MCF 10A (cell line): ENCODE measurements at regions not wholly inside any gene's neighbourhood (a gene's known extent, or its start where the extent isn't known, plus 50 kb on each side); places are given as distances from the start of the nearest gene placed in this dataset.
"Not testable (repeated sequence)": the region's sequence is repeated elsewhere in the genome, so short reads cannot be mapped to it uniquely, and the experiment has no call there.

Source experiments
- BruUV-seq: library from RNA; stranded (reverse); fragments of 400-500 nt; replicated peaks from 2 replicates; lab custom pipeline; 2021; lab: Mats Ljungman, UMichigan
- CTCF ChIA-PET: fragments of 300-600 bp; sonication (Branson Sonifier 250); formaldehyde crosslinking; extraction: SDS; loops from one replicate; lab custom pipeline; 2021; ENCODE audit warnings: antibody characterized with exemption, inconsistent platforms; lab: Yijun Ruan, JAX
- POLR2A ChIA-PET: fragments of 300-600, 350-650 bp; sonication (Branson Sonifier 250); formaldehyde crosslinking; extraction: SDS; loops from one replicate; lab custom pipeline; 2020; ENCODE audit warnings: antibody characterized with exemption, inconsistent platforms; lab: Yijun Ruan, JAX
- DNase-seq: peaks from one replicate; pipeline ENCODE4 v3.0.0-alpha.2; 2018; ENCODE audit not compliant: unreplicated experiment
- H3K27ac Mint-ChIP-seq: one replicate; pipeline ENCODE4 v1.8.0; 2022; ENCODE audit warnings: mild to moderate bottlenecking, low read depth, mixed read lengths; ENCODE audit not compliant: unreplicated experiment
- H3K27me3 Mint-ChIP-seq: one replicate; pipeline ENCODE4 v1.8.0; 2022; ENCODE audit warnings: mixed read lengths; ENCODE audit not compliant: insufficient read depth, unreplicated experiment
- H3K36me3 Mint-ChIP-seq: one replicate; pipeline ENCODE4 v1.8.0; 2022; ENCODE audit warnings: mild to moderate bottlenecking, moderate library complexity, mixed read lengths; ENCODE audit not compliant: insufficient read depth, unreplicated experiment
- H3K4me1 Mint-ChIP-seq: one replicate; pipeline ENCODE4 v1.8.0; 2022; ENCODE audit warnings: mixed read lengths; ENCODE audit not compliant: insufficient read depth, unreplicated experiment
- H3K4me3 Mint-ChIP-seq: one replicate; pipeline ENCODE4 v1.8.0; 2022; ENCODE audit warnings: mild to moderate bottlenecking, moderate library complexity, mixed read lengths; ENCODE audit not compliant: unreplicated experiment
- H3K9me3 Mint-ChIP-seq: one replicate; pipeline ENCODE4 v1.8.0; 2022; ENCODE audit warnings: mixed read lengths; ENCODE audit not compliant: unreplicated experiment
- CTCF ChIP-seq: fragments of 200-600 bp; IDR thresholded peaks from one replicate; pipeline ENCODE4 v1.8.0; 2022; ENCODE audit warnings: antibody characterized with exemption, mild to moderate bottlenecking; ENCODE audit not compliant: unreplicated experiment
- intact Hi-C: fragments of 100-400 bp; cut with micrococcal nuclease; formaldehyde crosslinking; loops from 2 replicates; pipeline ENCODE4 v1.14.1; 2022

GRCh38 chr3:73832426-73832825 lies 207.7 kb upstream of the PDZRN3 start:
- POLR2A ChIA-PET: interaction anchor here (1.1 kb wide), 1 partner anchor 280 kb away, joined by 4 read pairs; no protein-coding TSS in a partner anchor
- no peaks in the 10 kb centered on the region for H3K36me3 Mint-ChIP-seq
- no peak for TF ChIP-seq CTCF
- H3K4me1 Mint-ChIP-seq: no peaks in the 10 kb centered on the region
- intact Hi-C loops: no loop called here
- no peaks in the 10 kb centered on the region for H3K27me3 Mint-ChIP-seq
- H3K4me3 Mint-ChIP-seq: no peak overlapping the region
- no TSS peak for BruUV-seq
- CTCF ChIA-PET: interaction anchor here (0.6 to 3.7 kb wide), 5 partner anchors 16 to 747 kb away, joined by 3 to 17 read pairs (median 3); no protein-coding TSS in a partner anchor
- no peak overlapping the region for H3K27ac Mint-ChIP-seq
- H3K9me3 Mint-ChIP-seq: peaks cover 8% of the 10 kb centered on the region
- no peak for DNase-seq

GRCh38 chr3:73828348-73828747 lies 203.6 kb upstream of the PDZRN3 start:
- POLR2A ChIA-PET: no interaction called here
- H3K4me1 Mint-ChIP-seq: no peaks in the 10 kb centered on the region

GRCh38 chr3:73827725-73828211 lies 203.0 kb upstream of the PDZRN3 start:
- Mint-ChIP-seq H3K4me1 (no peaks in the 10 kb centered on the region), H3K9me3 (no peaks in the 10 kb centered on the region), H3K4me3 (no peak overlapping the region), H3K27ac (no peak overlapping the region), H3K36me3 (no peaks in the 10 kb centered on the region), H3K27me3 (no peaks in the 10 kb centered on the region)
- no peak for DNase-seq
- no peak for TF ChIP-seq CTCF
- CTCF ChIA-PET: interaction anchor here (0.5 to 1.7 kb wide), 5 partner anchors 13 to 675 kb away, joined by 3 to 4 read pairs (median 3); no protein-coding TSS in a partner anchor
- BruUV-seq: no TSS peak
- POLR2A ChIA-PET: no interaction called here
- intact Hi-C loops: no loop called here

More at GRCh38 chr3:73828348-73828747, 203.6 kb upstream of the PDZRN3 start:
- BruUV-seq: no TSS peak
- no peak for TF ChIP-seq CTCF
- CTCF ChIA-PET: interaction anchor here (0.5 to 1.7 kb wide), 3 partner anchors 321 to 675 kb away, joined by 3 to 4 read pairs (median 3); no protein-coding TSS in a partner anchor
- no peaks in the 10 kb centered on the region for H3K27me3 Mint-ChIP-seq
- intact Hi-C loops: no loop called here
- H3K36me3 Mint-ChIP-seq: no peaks in the 10 kb centered on the region
- no peak overlapping the region for H3K4me3 Mint-ChIP-seq
- DNase-seq: no peak
- H3K9me3 Mint-ChIP-seq: no peaks in the 10 kb centered on the region
- H3K27ac Mint-ChIP-seq: no peak overlapping the region

GRCh38 chr3:73827204-73827603 lies 202.5 kb upstream of the PDZRN3 start:
- H3K4me3 Mint-ChIP-seq: no peak overlapping the region
- H3K36me3 Mint-ChIP-seq: no peaks in the 10 kb centered on the region
- TF ChIP-seq CTCF: no peak
- ChIA-PET CTCF (interaction anchor here (0.6 to 1.1 kb wide), 3 partner anchors 14 to 1332 kb away, joined by 3 read pairs; no protein-coding TSS in a partner anchor), POLR2A (no interaction called here)
- peaks cover 6% of the 10 kb centered on the region for H3K9me3 Mint-ChIP-seq
- intact Hi-C loops: no loop called here
- no peak overlapping the region for H3K27ac Mint-ChIP-seq
- DNase-seq: no peak
- BruUV-seq: no TSS peak
- H3K4me1 Mint-ChIP-seq: no peaks in the 10 kb centered on the region
- H3K27me3 Mint-ChIP-seq: no peaks in the 10 kb centered on the region

- H3K36me3 Mint-ChIP-seq, POLR2A ChIA-PET, H3K4me3 Mint-ChIP-seq, intact Hi-C loops, H3K4me1 Mint-ChIP-seq, H3K27me3 Mint-ChIP-seq, DNase-seq, BruUV-seq, H3K27ac Mint-ChIP-seq: not testable (repeated sequence)
- H3K9me3 Mint-ChIP-seq: peaks cover 11% of the 10 kb centered on the region
- CTCF ChIA-PET: interaction anchor here (0.7 kb wide), 1 partner anchor 720 kb away, joined by 3 read pairs; no protein-coding TSS in a partner anchor
Observed at GRCh38 chr3:73820896-73821295, 196.2 kb upstream of the PDZRN3 start.
